ENCODE measurements at regions not wholly inside any gene's neighbourhood (a gene's known extent, or its start where the extent isn't known, plus 50 kb on each side); places are given as distances from the start of the nearest gene placed in this dataset.

- CTCF ChIA-PET (ENCODE audit: low intra/inter-chr PET ratio, low total read pairs): no interaction called here
- no peak for ATAC-seq
- intact Hi-C loops (cut with micrococcal nuclease; ENCODE audit: unreplicated experiment): no loop called here
- H4K20me1 ChIP-seq (ENCODE audit: insufficient read depth, low read length): no peaks in the 10 kb centered on the region
- in situ Hi-C loops (cut with HindIII; ENCODE audit: extremely low pct_ligation_motif_present, low pct_unique_long_range_greater_than_20kb): no loop called here
- DNase-seq (ENCODE audit: low spot score): no peak
- no peaks in the 10 kb centered on the region for H3K79me2 ChIP-seq (ENCODE audit: insufficient read depth, low read length)
- no peak overlapping the region for H2AFZ ChIP-seq (ENCODE audit: low read length)
- FAIRE-seq: no peak
- TF ChIP-seq, protein P1, sequence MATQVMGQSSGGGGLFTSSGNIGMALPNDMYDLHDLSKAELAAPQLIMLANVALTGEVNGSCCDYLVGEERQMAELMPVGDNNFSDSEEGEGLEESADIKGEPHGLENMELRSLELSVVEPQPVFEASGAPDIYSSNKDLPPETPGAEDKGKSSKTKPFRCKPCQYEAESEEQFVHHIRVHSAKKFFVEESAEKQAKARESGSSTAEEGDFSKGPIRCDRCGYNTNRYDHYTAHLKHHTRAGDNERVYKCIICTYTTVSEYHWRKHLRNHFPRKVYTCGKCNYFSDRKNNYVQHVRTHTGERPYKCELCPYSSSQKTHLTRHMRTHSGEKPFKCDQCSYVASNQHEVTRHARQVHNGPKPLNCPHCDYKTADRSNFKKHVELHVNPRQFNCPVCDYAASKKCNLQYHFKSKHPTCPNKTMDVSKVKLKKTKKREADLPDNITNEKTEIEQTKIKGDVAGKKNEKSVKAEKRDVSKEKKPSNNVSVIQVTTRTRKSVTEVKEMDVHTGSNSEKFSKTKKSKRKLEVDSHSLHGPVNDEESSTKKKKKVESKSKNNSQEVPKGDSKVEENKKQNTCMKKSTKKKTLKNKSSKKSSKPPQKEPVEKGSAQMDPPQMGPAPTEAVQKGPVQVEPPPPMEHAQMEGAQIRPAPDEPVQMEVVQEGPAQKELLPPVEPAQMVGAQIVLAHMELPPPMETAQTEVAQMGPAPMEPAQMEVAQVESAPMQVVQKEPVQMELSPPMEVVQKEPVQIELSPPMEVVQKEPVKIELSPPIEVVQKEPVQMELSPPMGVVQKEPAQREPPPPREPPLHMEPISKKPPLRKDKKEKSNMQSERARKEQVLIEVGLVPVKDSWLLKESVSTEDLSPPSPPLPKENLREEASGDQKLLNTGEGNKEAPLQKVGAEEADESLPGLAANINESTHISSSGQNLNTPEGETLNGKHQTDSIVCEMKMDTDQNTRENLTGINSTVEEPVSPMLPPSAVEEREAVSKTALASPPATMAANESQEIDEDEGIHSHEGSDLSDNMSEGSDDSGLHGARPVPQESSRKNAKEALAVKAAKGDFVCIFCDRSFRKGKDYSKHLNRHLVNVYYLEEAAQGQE (IDR thresholded peaks at IDR 0.05; ENCODE audit: borderline replicate concordance in 1 of 2, low read depth in 1 of 2, low read length in 2 of 2): no peak
- TF ChIP-seq CCAR2 (optimal IDR thresholded peaks at IDR 0.05; ENCODE audit: low read depth, low read length) (no peak), TAF1 (CRISPR knock-in tag; IDR thresholded peaks at IDR 0.05) (no peak), YEATS4 (CRISPR knock-in tag; IDR thresholded peaks at IDR 0.05; ENCODE audit: borderline replicate concordance) (no peak), HOXA5 (CRISPR knock-in tag; IDR thresholded peaks at IDR 0.05) (no peak), ZBTB3 (CRISPR knock-in tag; IDR thresholded peaks at IDR 0.05; ENCODE audit: borderline replicate concordance, low read depth) (no peak), ZFY (CRISPR knock-in tag; IDR thresholded peaks at IDR 0.05) (no peak)
- H3K4me1 ChIP-seq (ENCODE audit: insufficient read depth, low read length): no peaks in the 10 kb centered on the region
- H3K9me3 ChIP-seq (ENCODE audit: low read length): no peaks in the 10 kb centered on the region
- POLR2A ChIA-PET: no interaction called here
- no peak overlapping the region for H3K4me2 ChIP-seq (ENCODE audit: low read depth, low read length)
- H3K9ac ChIP-seq (ENCODE audit: insufficient read depth, low read depth, low read length): no peak overlapping the region
- H3K27me3 ChIP-seq (ENCODE audit: control insufficient read depth in 1 of 2, insufficient read depth in 2 of 2, low read length in 2 of 2): no peaks in the 10 kb centered on the region
- 0% methylated on average over 1 of the region's 1 CpG for WGBS (ENCODE audit: low lambda C conversion rate)
- no peak overlapping the region for H3K27ac ChIP-seq (ENCODE audit: extremely low read length, insufficient read depth, low read length)
- no TSS peak for BruUV-seq (replicated peaks)
- H3K36me3 ChIP-seq (replicated peaks in 1 of 2; ENCODE audit: control insufficient read depth in 1 of 2, insufficient read depth in 2 of 2, low read length in 2 of 2): no peaks in the 10 kb centered on the region
- no peak overlapping the region for H3K4me3 ChIP-seq (replicated peaks in 1 of 3; ENCODE audit: insufficient read depth in 1 of 3, low read depth in 2 of 3, low read length in 3 of 3)
Observed at GRCh38 chrX:110512341-110512740, 153.7 kb downstream of the RTL9 start.

All from HepG2 (cell line).